H1 (cell line): ENCODE measurements at regions not wholly inside any gene's neighbourhood (a gene's known extent, or its start where the extent isn't known, plus 50 kb on each side); places are given as distances from the start of the nearest gene placed in this dataset.

Source experiments
- CTCF ChIA-PET: fragments of 300-600 bp; sonication (Branson Sonifier 250); formaldehyde crosslinking; loops from one replicate; lab custom pipeline; 2021; ENCODE audit not compliant: partially characterized antibody; lab: Charles Lee
- POLR2A ChIA-PET: fragments of 300-600 bp; sonication (Branson Sonifier 250); formaldehyde crosslinking; loops from one replicate; lab custom pipeline; 2021; ENCODE audit warnings: inconsistent platforms; ENCODE audit not compliant: partially characterized antibody; lab: Charles Lee
- DNase-seq, 2 experiments: peaks; one replicate each; pipeline versions ENCODE4 v3.0.0 to v3.0.0-alpha.2; 2010 to 2022; ENCODE audit warnings: low spot score in 2 of 2, low read depth in 1 of 2, mixed read lengths in 1 of 2
- FAIRE-seq: peaks from 2 replicates; lab custom pipeline; 2011; peaks lifted over from hg19 to GRCh38; lab: Jason Lieb, UNC
- H2AFZ ChIP-seq: 2 replicates; pipeline ENCODE4 v1.8.1; 2012; ENCODE audit warnings: low read length, inconsistent platforms
- H2AK5ac ChIP-seq: 2 replicates; pipeline ENCODE4 v1.6.1; 2013; ENCODE audit warnings: low read depth, low read length
- H2BK120ac ChIP-seq: replicated peaks from 2 replicates; pipeline ENCODE3; 2013; ENCODE audit warnings: low read depth, low read length, inconsistent platforms
- H2BK12ac ChIP-seq: 2 replicates; pipeline ENCODE4 v1.6.1; 2013; ENCODE audit warnings: low read depth, low read length
- H2BK15ac ChIP-seq: 2 replicates; pipeline ENCODE4 v1.6.1; 2013; ENCODE audit warnings: low read length
- H2BK20ac ChIP-seq: 2 replicates; pipeline ENCODE4 v1.6.1; 2013; ENCODE audit warnings: low read length
- H2BK5ac ChIP-seq: 2 replicates; pipeline ENCODE4 v1.6.1; 2013; ENCODE audit warnings: low read depth, low read length
- H3K14ac ChIP-seq: 2 replicates; pipeline ENCODE4 v1.6.1; 2013; ENCODE audit warnings: inconsistent platforms; ENCODE audit not compliant: insufficient read length
- H3K18ac ChIP-seq: 2 replicates; pipeline ENCODE4 v1.6.1; 2013; ENCODE audit warnings: low read length; ENCODE audit errors: extremely low read depth
- H3K23ac ChIP-seq: 2 replicates; pipeline ENCODE4 v1.6.1; 2013; ENCODE audit warnings: inconsistent platforms; ENCODE audit not compliant: insufficient read length
- H3K23me2 ChIP-seq: 2 replicates; pipeline ENCODE4 v1.6.1; 2013; ENCODE audit warnings: low read depth, low read length
- H3K27ac ChIP-seq: 2 replicates; pipeline ENCODE4 v1.6.1; 2011; ENCODE audit warnings: low read depth, low read length, inconsistent platforms
- H3K27me3 ChIP-seq, 4 experiments: replicated peaks in 1 of 4; 1 replicate in 1 of 4; 2 replicates in 3 of 4; pipeline versions ENCODE4 v1.6.1 to v1.8.1; 2011 to 2013; ENCODE audit warnings: low read length in 3 of 4, mild to moderate bottlenecking in 3 of 4, inconsistent platforms in 2 of 4, mixed read lengths in 2 of 4, moderate library complexity in 1 of 4; ENCODE audit not compliant: control insufficient read depth in 3 of 4, insufficient read depth in 3 of 4; ENCODE audit errors: extremely low read depth in 1 of 4
- H3K36me3 ChIP-seq, 4 experiments: 2 replicates each; pipeline versions ENCODE4 v1.6.1 to v1.8.1; 2011 to 2013; ENCODE audit warnings: mild to moderate bottlenecking in 4 of 4, low read length in 3 of 4, moderate library complexity in 2 of 4, control low read depth in 1 of 4, inconsistent platforms in 1 of 4; ENCODE audit not compliant: insufficient read depth in 4 of 4, control insufficient read depth in 2 of 4
- H3K4ac ChIP-seq: replicated peaks from 2 replicates; pipeline ENCODE3; 2013; ENCODE audit warnings: low read length, low read depth, mixed read lengths, inconsistent platforms; ENCODE audit not compliant: insufficient read length
- H3K4me1 ChIP-seq, 4 experiments: replicated peaks in 1 of 4; 1 replicate in 1 of 4; 2 replicates in 3 of 4; pipeline versions ENCODE4 v1.6.1 to v1.8.1; 2011 to 2013; ENCODE audit warnings: low read length in 3 of 4, inconsistent platforms in 2 of 4, mixed read lengths in 1 of 4; ENCODE audit not compliant: insufficient read depth in 4 of 4, control insufficient read depth in 3 of 4
- H3K4me2 ChIP-seq, 2 experiments: 2 replicates each; pipeline versions ENCODE4 v1.6.1 to v1.8.1; 2011 to 2013; ENCODE audit warnings: low read depth in 2 of 2, low read length in 2 of 2, control low read depth in 1 of 2, inconsistent platforms in 1 of 2, mild to moderate bottlenecking in 1 of 2; ENCODE audit not compliant: insufficient read depth in 1 of 2
- H3K4me3 ChIP-seq, 4 experiments: fragments of 200-600, 300-600 bp in 1 of 4; sonication (generic), shearing (Covaris generic), sonication (Bioruptor Twin) in 1 of 4; 2 replicates each; pipeline versions ENCODE4 v1.5.1 to v1.8.1; 2011 to 2016; ENCODE audit warnings: low read length in 4 of 4, low read depth in 3 of 4, control low read depth in 2 of 4, inconsistent platforms in 2 of 4, mild to moderate bottlenecking in 2 of 4, mixed read lengths in 1 of 4, moderate library complexity in 1 of 4; ENCODE audit not compliant: insufficient read depth in 2 of 4; ENCODE audit errors: extremely low read depth in 1 of 4
- H3K56ac ChIP-seq: replicated peaks from 2 replicates; pipeline ENCODE3; 2013; ENCODE audit warnings: low read depth, mild to moderate bottlenecking, mixed read lengths, low read length, inconsistent platforms; ENCODE audit not compliant: insufficient read length
- H3K79me1 ChIP-seq: 2 replicates; pipeline ENCODE4 v1.6.1; 2013; ENCODE audit warnings: low read depth, low read length, control low read depth
- H3K79me2 ChIP-seq, 2 experiments: 2 replicates each; pipeline versions ENCODE4 v1.6.1 to v1.8.1; 2012 to 2013; ENCODE audit warnings: low read length in 2 of 2, mild to moderate bottlenecking in 2 of 2, inconsistent platforms in 1 of 2; ENCODE audit not compliant: insufficient read depth in 2 of 2, control insufficient read depth in 1 of 2
- H3K9ac ChIP-seq, 4 experiments: replicated peaks in 1 of 4; 1 replicate in 1 of 4; 2 replicates in 3 of 4; pipeline versions ENCODE4 v1.6.1 to v1.8.1; 2011 to 2013; ENCODE audit warnings: low read depth in 3 of 4, low read length in 3 of 4, control low read depth in 2 of 4, mild to moderate bottlenecking in 2 of 4, moderate library complexity in 2 of 4, inconsistent platforms in 1 of 4; ENCODE audit errors: extremely low read depth in 1 of 4
- H3K9me3 ChIP-seq, 2 experiments: 2 replicates each; pipeline versions ENCODE4 v1.6.1 to v1.8.1; 2012 to 2013; ENCODE audit warnings: mild to moderate bottlenecking in 2 of 2, moderate library complexity in 2 of 2, control low read depth in 1 of 2, inconsistent platforms in 1 of 2, low read depth in 1 of 2, low read length in 1 of 2, mixed read lengths in 1 of 2; ENCODE audit not compliant: insufficient read depth in 2 of 2
- H4K20me1 ChIP-seq, 2 experiments: replicated peaks in 1 of 2; 2 replicates each; pipeline versions ENCODE3 to v1.8.1; 2011 to 2013; ENCODE audit warnings: inconsistent platforms in 2 of 2, low read length in 2 of 2, mild to moderate bottlenecking in 1 of 2; ENCODE audit not compliant: insufficient read depth in 2 of 2, control insufficient read depth in 1 of 2
- H4K5ac ChIP-seq: 2 replicates; pipeline ENCODE4 v1.6.1; 2013; ENCODE audit warnings: low read length, low read depth, mixed read lengths, inconsistent platforms; ENCODE audit not compliant: insufficient read length
- H4K8ac ChIP-seq: 2 replicates; pipeline ENCODE4 v1.8.0; 2013; ENCODE audit warnings: mild to moderate bottlenecking, moderate library complexity, low read length, inconsistent platforms; ENCODE audit not compliant: insufficient read depth; ENCODE audit errors: extremely low read depth
- H4K91ac ChIP-seq: replicated peaks from 2 replicates; pipeline ENCODE3; 2013; ENCODE audit warnings: low read length, mixed read lengths, inconsistent platforms; ENCODE audit not compliant: insufficient read length
- BRCA1 ChIP-seq: IDR thresholded peaks from 2 replicates; pipeline ENCODE4 v1.6.1; 2012; ENCODE audit warnings: low read depth, low read length, improper control_type of control experiment
- GTF2F1 ChIP-seq: IDR thresholded peaks from 2 replicates; pipeline ENCODE4 v1.6.1; 2012; ENCODE audit warnings: low read depth, low read length, improper control_type of control experiment, borderline replicate concordance
- NANOG ChIP-seq: IDR thresholded peaks from 2 replicates; pipeline ENCODE4 v1.6.1; 2011; ENCODE audit warnings: low read length, low read depth, mild to moderate bottlenecking, inconsistent platforms; ENCODE audit not compliant: insufficient read depth, poor library complexity, severe bottlenecking
- WGBS, 2 experiments: shearing (Covaris generic) in 1 of 2; methylation state at CpG; one replicate each; pipeline versions ENCODE4 v1.1.6 to v1.1.7; 2013 to 2015; ENCODE audit warnings: low lambda C conversion rate in 2 of 2, mixed read lengths in 2 of 2, inconsistent platforms in 1 of 2, low coverage in 1 of 2, missing lambda C conversion rate in 1 of 2; ENCODE audit not compliant: insufficient replicate concordance in 2 of 2, insufficient coverage in 1 of 2, insufficient read length in 1 of 2; ENCODE audit errors: extremely low coverage in 1 of 2, missing lambda C conversion rate in 1 of 2; 5-methylcytosine and 5-hydroxymethylcytosine counted together

DNA sequence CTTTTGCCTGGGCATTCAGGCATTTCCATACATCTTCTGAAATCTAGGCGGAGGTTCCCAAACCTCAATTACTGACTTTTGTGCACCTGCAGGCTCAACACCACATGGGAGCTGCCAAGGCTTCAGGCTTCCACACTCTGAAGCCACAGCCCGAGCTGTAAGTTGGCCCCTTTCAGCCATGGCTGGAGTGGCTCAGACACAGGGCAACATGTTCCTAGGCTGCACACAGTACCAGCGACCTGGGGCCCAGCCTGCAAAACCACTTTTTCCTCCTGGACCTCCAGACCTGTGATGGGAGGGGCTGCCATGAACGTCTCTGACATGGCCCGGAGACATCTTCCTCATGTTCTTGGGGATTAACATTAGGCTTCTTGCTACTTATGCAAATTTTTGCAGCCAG lies 1558.2 kb upstream of the PCDH20 start:
- H3K9ac ChIP-seq, result no peak overlapping the region
- no peak for DNase-seq
- no peaks in the 10 kb centered on the region for H4K20me1 ChIP-seq
- H2BK20ac ChIP-seq, result no peak overlapping the region
- no peak overlapping the region for H2BK15ac ChIP-seq
- H3K79me2 ChIP-seq, result no peaks in the 10 kb centered on the region
- no peak overlapping the region for H4K5ac ChIP-seq
- H3K18ac ChIP-seq, result no peak overlapping the region
- H2AK5ac ChIP-seq, result no peak overlapping the region
- ChIA-PET CTCF (no interaction called here), POLR2A (no interaction called here)
- no peak overlapping the region for H3K4ac ChIP-seq
- no peak overlapping the region for H3K4me3 ChIP-seq
- no peaks in the 10 kb centered on the region for H3K79me1 ChIP-seq
- no peak overlapping the region for H3K27ac ChIP-seq
- H3K9me3 ChIP-seq, result peaks cover 0 to 2% of the 10 kb centered on the region in 2 experiments; a peak in 1 of 4 replicates
- no peak overlapping the region for H3K56ac ChIP-seq
- no peak overlapping the region for H2BK12ac ChIP-seq
- H3K23ac ChIP-seq, result no peak overlapping the region
- FAIRE-seq, result no peak
- no peaks in the 10 kb centered on the region for H3K27me3 ChIP-seq
- no peak overlapping the region for H2AFZ ChIP-seq
- WGBS, 2 experiments, result 100% methylated on average over 5 of the region's 5 CpGs; no CpG with 5 or more reads in 1 of the 2 experiments
- H3K4me2 ChIP-seq, result no peak overlapping the region
- no peaks in the 10 kb centered on the region for H3K23me2 ChIP-seq
- no peak overlapping the region for H4K91ac ChIP-seq
- H3K36me3 ChIP-seq, result no peaks in the 10 kb centered on the region
- no peak overlapping the region for H2BK120ac ChIP-seq
- H4K8ac ChIP-seq, result no peak overlapping the region
- no peaks in the 10 kb centered on the region for H3K4me1 ChIP-seq
- H3K14ac ChIP-seq, result no peak overlapping the region
- no peak overlapping the region for H2BK5ac ChIP-seq
- TF ChIP-seq NANOG (no peak), BRCA1 (no peak), GTF2F1 (no peak)
